ENCODE measurements at regions not wholly inside any gene's neighbourhood (a gene's known extent, or its start where the extent isn't known, plus 50 kb on each side); places are given as distances from the start of the nearest gene placed in this dataset.

GRCh38 chr11:130617001-130617400 lies 168.6 kb downstream of the ADAMTS15 start:
- H3K27ac ChIP-seq (ENCODE audit: low read depth) = no peak overlapping the region
- H3K4me1 ChIP-seq (ENCODE audit: insufficient read depth) = no peaks in the 10 kb centered on the region
- H3K36me3 ChIP-seq (ENCODE audit: insufficient read depth) = no peaks in the 10 kb centered on the region
- H3K4me3 ChIP-seq (ENCODE audit: low read depth, low read length) = no peak overlapping the region
- 91% methylated on average over 5 of the region's 5 CpGs for WGBS
- DNase-seq (ENCODE audit: extremely low spot score) = no peak

DNA sequence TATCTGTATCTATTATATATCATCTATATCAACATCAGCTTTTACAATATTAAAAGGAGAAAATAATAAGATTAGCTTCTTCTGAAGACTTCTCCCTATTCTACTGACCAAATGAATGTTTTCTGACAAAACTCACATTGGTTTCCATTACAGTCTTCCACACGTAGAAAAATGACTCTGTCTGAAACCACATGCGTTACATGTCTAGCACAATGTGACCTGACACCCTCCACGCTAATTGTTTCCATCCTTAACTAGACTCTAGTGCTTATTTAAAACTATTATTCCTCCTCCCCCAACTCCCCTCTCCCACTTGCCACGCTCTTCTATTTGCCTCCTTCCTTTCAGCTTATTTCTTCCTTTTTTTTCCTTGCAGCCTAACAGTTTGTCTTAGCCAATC lies 172.1 kb downstream of the ADAMTS15 start:
- no peaks in the 10 kb centered on the region for H3K4me1 ChIP-seq (ENCODE audit: insufficient read depth)
- no peaks in the 10 kb centered on the region for H3K36me3 ChIP-seq (ENCODE audit: insufficient read depth)
- WGBS = 95% methylated on average over 4 of the region's 4 CpGs
- no peak overlapping the region for H3K27ac ChIP-seq (ENCODE audit: low read depth)
- H3K4me3 ChIP-seq (ENCODE audit: low read depth, low read length) = no peak overlapping the region
- no peak for DNase-seq (ENCODE audit: extremely low spot score)

GRCh38 chr11:130622141-130622542 lies 173.7 kb downstream of the ADAMTS15 start:
- 21% methylated on average over 5 of the region's 5 CpGs for WGBS
- no peak for DNase-seq (ENCODE audit: extremely low spot score)
- H3K4me1 ChIP-seq (ENCODE audit: insufficient read depth) = no peaks in the 10 kb centered on the region
- H3K36me3 ChIP-seq (ENCODE audit: insufficient read depth) = no peaks in the 10 kb centered on the region
- H3K27ac ChIP-seq (ENCODE audit: low read depth) = no peak overlapping the region
- H3K4me3 ChIP-seq (ENCODE audit: low read depth, low read length) = no peak overlapping the region

- no peak overlapping the region for H3K27ac ChIP-seq (ENCODE audit: low read depth)
- 35% methylated on average over 8 of the region's 8 CpGs for WGBS
- no peaks in the 10 kb centered on the region for H3K4me1 ChIP-seq (ENCODE audit: insufficient read depth)
- no peak overlapping the region for H3K4me3 ChIP-seq (ENCODE audit: low read depth, low read length)
- DNase-seq (ENCODE audit: extremely low spot score) = no peak
- no peaks in the 10 kb centered on the region for H3K36me3 ChIP-seq (ENCODE audit: insufficient read depth)
Measured at GRCh38 chr11:130623670-130624668, 175.5 kb downstream of the ADAMTS15 start.

DNA sequence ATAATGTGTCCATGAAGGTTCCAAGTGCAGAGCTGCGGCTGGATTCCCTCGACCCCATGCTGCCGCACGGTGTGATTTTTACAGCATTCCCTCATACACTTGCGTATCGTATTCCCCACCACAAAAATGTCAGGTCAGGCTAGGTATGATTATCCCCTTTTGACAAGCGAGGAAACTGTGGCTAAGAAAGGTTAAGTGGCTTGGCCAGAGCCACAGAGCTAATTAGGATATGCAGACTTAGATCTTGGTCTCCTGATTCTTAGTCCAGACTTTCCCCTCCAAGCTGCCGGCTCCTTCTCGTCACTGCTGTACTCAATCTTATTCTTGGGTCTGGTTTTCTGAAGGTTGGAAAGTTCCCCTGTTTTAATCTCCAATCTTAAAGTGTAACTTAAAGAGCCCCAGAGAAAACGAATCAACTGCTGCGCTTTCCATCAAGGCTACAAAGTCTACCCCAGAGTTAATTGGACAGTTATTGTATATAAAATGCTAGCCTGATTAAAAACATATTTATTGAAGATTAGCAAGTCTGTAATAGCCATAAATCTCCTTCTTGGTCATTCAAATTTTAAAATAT lies 176.6 kb downstream of the ADAMTS15 start:
- Histone ChIP-seq H3K4me1 (ENCODE audit: insufficient read depth) (no peaks in the 10 kb centered on the region), H3K27ac (ENCODE audit: low read depth) (no peak overlapping the region), H3K36me3 (ENCODE audit: insufficient read depth) (no peaks in the 10 kb centered on the region), H3K4me3 (ENCODE audit: low read depth, low read length) (no peak overlapping the region)
- WGBS = 87% methylated on average over 11 of the region's 11 CpGs
- no peak for DNase-seq (ENCODE audit: extremely low spot score)

GRCh38 chr11:130625578-130626306 lies 177.3 kb downstream of the ADAMTS15 start:
- Histone ChIP-seq H3K27ac (ENCODE audit: low read depth) (no peak overlapping the region), H3K36me3 (ENCODE audit: insufficient read depth) (no peaks in the 10 kb centered on the region), H3K4me3 (ENCODE audit: low read depth, low read length) (no peak overlapping the region), H3K4me1 (ENCODE audit: insufficient read depth) (no peaks in the 10 kb centered on the region)
- no peak for DNase-seq (ENCODE audit: extremely low spot score)
- WGBS = 66% methylated on average over 15 of the region's 15 CpGs

DNA sequence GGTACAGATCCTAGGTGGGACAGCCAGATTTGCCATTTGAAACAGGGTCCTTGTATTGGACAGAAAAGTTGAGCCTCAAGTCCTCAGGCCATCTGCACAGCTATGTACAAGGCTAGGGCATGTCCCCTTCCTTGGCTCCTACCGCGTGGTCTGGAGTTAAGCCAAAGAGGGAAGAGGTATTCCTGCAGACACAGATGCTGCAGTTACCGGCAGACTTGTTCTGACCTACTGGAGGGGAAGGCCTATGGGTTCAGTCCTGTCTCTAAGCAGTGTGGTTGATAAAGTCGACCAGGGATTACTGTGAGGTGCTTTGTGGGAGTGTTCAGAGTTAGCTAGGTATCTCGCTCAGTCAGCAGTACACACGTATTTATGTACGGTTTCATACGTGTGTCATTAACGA lies 180.6 kb downstream of the ADAMTS15 start:
- H3K4me3 ChIP-seq (ENCODE audit: low read depth, low read length) = no peak overlapping the region
- no peak overlapping the region for H3K27ac ChIP-seq (ENCODE audit: low read depth)
- WGBS = 61% methylated on average over 9 of the region's 9 CpGs
- H3K4me1 ChIP-seq (ENCODE audit: insufficient read depth) = no peaks in the 10 kb centered on the region
- DNase-seq (ENCODE audit: extremely low spot score) = no peak
- H3K36me3 ChIP-seq (ENCODE audit: insufficient read depth) = no peaks in the 10 kb centered on the region

DNA sequence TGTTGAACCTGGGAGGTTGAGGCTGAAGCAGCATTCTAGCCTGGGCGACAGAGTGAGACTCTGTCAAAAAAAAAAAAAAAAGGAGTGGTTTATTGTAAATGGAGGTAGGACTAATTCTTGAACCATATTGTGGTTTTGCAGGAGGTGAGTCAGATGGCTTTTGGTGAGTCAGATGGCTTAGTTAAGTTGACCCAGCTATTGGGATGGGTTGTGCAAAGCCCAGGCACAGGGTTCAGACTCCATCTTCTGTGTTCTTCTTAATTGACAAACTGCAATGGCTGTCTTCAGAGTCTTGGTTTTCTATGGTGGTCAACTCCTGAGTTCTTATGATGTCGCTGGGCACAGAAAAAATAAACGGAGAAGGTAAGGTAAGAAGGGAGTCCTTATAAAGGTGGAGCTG lies 182.7 kb downstream of the ADAMTS15 start:
- H3K4me3 ChIP-seq (ENCODE audit: low read depth, low read length) = no peak overlapping the region
- peaks cover 2% of the 10 kb centered on the region for H3K4me1 ChIP-seq (ENCODE audit: insufficient read depth)
- no peaks in the 10 kb centered on the region for H3K36me3 ChIP-seq (ENCODE audit: insufficient read depth)
- no peak for DNase-seq (ENCODE audit: extremely low spot score)
- no peak overlapping the region for H3K27ac ChIP-seq (ENCODE audit: low read depth)
- WGBS = 95% methylated on average over 3 of the region's 3 CpGs

DNA sequence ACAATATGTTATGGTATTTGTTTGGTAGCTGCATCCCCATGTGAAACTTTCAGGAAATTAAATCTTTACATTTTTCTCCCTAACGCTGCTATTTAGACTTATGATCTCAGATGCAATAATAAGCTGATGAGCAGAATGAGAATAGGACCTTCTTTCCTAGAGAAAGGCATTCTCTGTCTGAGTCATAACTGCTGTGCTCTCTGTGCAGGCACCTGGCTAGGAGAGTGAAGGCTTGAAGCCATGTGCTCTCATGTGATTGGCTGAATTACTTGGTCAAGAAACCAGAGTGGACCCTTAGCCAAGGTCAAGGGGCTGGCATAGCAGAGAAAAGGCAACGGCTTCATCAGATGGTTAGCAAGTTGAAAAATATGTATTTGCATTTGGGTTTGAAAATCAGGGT lies 185.0 kb downstream of the ADAMTS15 start:
- no peak overlapping the region for H3K4me3 ChIP-seq (ENCODE audit: low read depth, low read length)
- 63% methylated on average over 2 of the region's 2 CpGs for WGBS
- peaks cover 2% of the 10 kb centered on the region for H3K4me1 ChIP-seq (ENCODE audit: insufficient read depth)
- H3K27ac ChIP-seq (ENCODE audit: low read depth) = no peak overlapping the region
- H3K36me3 ChIP-seq (ENCODE audit: insufficient read depth) = no peaks in the 10 kb centered on the region
- no peak for DNase-seq (ENCODE audit: extremely low spot score)

DNA sequence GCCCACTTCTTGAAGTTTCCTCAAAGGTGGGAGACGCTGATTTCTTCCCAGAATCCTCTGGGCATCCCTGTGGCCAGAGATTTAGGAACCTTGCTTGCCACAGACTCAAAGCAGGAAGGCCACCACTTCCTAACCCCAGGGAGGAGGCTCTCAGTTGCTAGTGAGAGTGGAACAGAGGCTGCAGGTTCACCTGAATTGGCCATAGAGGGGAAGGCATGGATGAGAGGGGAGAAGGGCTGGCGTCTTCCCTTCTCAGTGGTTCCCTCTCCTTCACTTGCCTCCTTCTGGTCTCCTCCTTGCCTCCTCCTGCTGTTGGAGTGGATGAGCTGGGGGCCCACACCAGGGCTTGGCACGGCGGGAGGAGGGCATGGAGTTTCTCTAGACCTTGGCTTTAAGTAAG lies 185.7 kb downstream of the ADAMTS15 start:
- Histone ChIP-seq H3K4me3 (ENCODE audit: low read depth, low read length) (no peak overlapping the region), H3K36me3 (ENCODE audit: insufficient read depth) (no peaks in the 10 kb centered on the region), H3K4me1 (ENCODE audit: insufficient read depth) (peaks cover 2% of the 10 kb centered on the region), H3K27ac (ENCODE audit: low read depth) (no peak overlapping the region)
- no peak for DNase-seq (ENCODE audit: extremely low spot score)
- WGBS = 95% methylated on average over 4 of the region's 4 CpGs

- Histone ChIP-seq H3K4me1 (ENCODE audit: insufficient read depth) (peaks cover 2% of the 10 kb centered on the region), H3K27ac (ENCODE audit: low read depth) (no peak overlapping the region), H3K36me3 (ENCODE audit: insufficient read depth) (no peaks in the 10 kb centered on the region), H3K4me3 (ENCODE audit: low read depth, low read length) (no peak overlapping the region)
- 40% methylated on average over 11 of the region's 11 CpGs for WGBS
- no peak for DNase-seq (ENCODE audit: extremely low spot score)
Measured at GRCh38 chr11:130634961-130635473, 186.6 kb downstream of the ADAMTS15 start.

GRCh38 chr11:130635937-130636630 lies 187.6 kb downstream of the ADAMTS15 start:
- WGBS = 91% methylated on average over 5 of the region's 5 CpGs
- H3K4me3 ChIP-seq (ENCODE audit: low read depth, low read length) = no peak overlapping the region
- no peaks in the 10 kb centered on the region for H3K36me3 ChIP-seq (ENCODE audit: insufficient read depth)
- H3K27ac ChIP-seq (ENCODE audit: low read depth) = peak overlapping the region; percentile 33
- no peak for DNase-seq (ENCODE audit: extremely low spot score)
- H3K4me1 ChIP-seq (ENCODE audit: insufficient read depth) = peaks cover 2% of the 10 kb centered on the region

Measured in urinary bladder (tissue), 3 donors.